Skeletal muscle tissue (tissue), 3 donors: ENCODE measurements at regions not wholly inside any gene's neighbourhood (a gene's known extent, or its start where the extent isn't known, plus 50 kb on each side); places are given as distances from the start of the nearest gene placed in this dataset.

Source experiments
- H3K27ac ChIP-seq: one replicate; pipeline ENCODE4 v1.7.0; 2013; ENCODE audit warnings: mild to moderate bottlenecking, low read depth, low read length, inconsistent platforms
- H3K27me3 ChIP-seq, 3 donors: one replicate each; pipeline ENCODE4 v1.7.0; 2013; ENCODE audit warnings: low read length in 3 of 3; ENCODE audit not compliant: control insufficient read depth in 3 of 3, insufficient read depth in 3 of 3
- H3K36me3 ChIP-seq, 3 donors: one replicate each; pipeline ENCODE4 v1.7.0; 2013; ENCODE audit warnings: low read length in 3 of 3; ENCODE audit not compliant: control insufficient read depth in 3 of 3, insufficient read depth in 3 of 3
- H3K4me1 ChIP-seq, 3 donors: one replicate each; pipeline ENCODE4 v1.7.0; 2013; ENCODE audit warnings: low read length in 3 of 3, mild to moderate bottlenecking in 3 of 3; ENCODE audit not compliant: control insufficient read depth in 3 of 3, insufficient read depth in 3 of 3
- H3K4me3 ChIP-seq, 3 donors: one replicate each; pipeline ENCODE4 v1.7.0; 2013; ENCODE audit warnings: low read length in 3 of 3
- H3K9ac ChIP-seq, 3 donors: one replicate each; pipeline ENCODE4 v1.7.0; 2013; ENCODE audit warnings: low read length in 3 of 3, mild to moderate bottlenecking in 3 of 3, moderate library complexity in 2 of 3, low read depth in 1 of 3
- H3K9me3 ChIP-seq, 3 donors: one replicate each; pipeline ENCODE4 v1.7.0; 2013; ENCODE audit warnings: low read length in 3 of 3; ENCODE audit not compliant: control insufficient read depth in 3 of 3
- donor health status: Osteomylitis.

DNA sequence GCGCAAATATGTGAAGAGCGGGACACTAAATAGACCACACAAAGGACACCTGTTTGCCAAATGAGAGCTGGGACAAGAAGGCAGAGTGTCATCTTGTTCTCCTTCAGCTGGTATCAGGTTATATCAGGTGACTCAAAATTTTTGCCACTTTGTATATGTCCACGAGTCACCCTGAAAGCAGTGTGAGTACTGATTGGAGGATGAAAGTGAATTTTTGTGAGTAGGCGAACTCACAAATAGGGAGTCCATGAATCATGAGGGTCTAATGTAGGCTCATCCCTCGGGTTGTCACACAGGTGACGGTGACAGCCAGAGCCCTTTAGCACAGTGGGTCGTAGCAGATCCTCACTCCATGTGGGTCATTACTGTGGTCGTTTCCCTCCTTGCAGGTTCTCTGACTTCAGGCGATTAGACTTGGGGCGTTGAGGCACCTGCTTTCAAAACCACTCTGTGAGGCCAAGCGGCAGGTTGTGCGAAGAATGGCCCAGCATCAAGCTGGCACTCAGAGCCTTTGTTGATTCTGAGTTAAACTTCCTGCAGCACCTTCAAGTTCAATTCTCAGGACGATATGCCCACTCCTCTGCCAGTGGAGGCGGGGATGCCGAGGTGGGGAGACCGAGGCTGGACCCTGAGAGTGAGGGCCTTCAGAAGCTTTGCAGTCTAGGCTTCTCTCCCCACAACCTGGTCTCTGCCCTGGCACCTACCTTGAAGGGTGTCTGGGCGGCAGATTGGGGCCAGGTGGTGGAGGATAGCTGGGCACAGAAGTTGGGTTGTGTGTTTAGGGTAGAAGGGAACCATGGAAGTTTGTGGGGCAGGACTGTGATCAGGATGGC, 173.8 kb downstream of the SMAD6 start:
- no peaks in the 10 kb centered on the region for H3K36me3 ChIP-seq
- H3K27me3 ChIP-seq = peaks cover 0 to 3% (median 0%) of the 10 kb centered on the region in 3 donors
- no peak overlapping the region for H3K4me3 ChIP-seq
- H3K27ac ChIP-seq = no peak overlapping the region
- no peak overlapping the region for H3K9ac ChIP-seq
- H3K9me3 ChIP-seq = no peaks in the 10 kb centered on the region
- peaks cover 28 to 43% (median 32%) of the 10 kb centered on the region in 3 donors for H3K4me1 ChIP-seq

DNA sequence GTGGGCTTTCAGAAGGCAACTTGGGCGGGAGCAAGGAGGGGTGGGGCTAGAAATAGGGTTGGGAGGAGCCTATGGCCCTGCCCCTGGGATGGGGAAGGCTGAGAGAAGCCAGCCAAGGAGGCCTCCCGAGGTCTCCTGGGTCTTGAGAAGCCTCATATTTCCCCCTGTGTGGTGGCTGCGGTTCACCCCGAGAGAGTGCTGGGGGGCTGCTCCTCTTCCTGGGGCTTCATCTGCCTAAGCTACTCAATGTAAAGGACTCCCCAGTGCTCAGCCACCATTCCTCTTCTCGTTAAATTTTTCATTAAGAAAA, 174.3 kb downstream of the SMAD6 start:
- Histone ChIP-seq H3K36me3 (no peaks in the 10 kb centered on the region), H3K4me3 (no peak overlapping the region), H3K9me3 (no peaks in the 10 kb centered on the region), H3K27me3 (peaks cover 0 to 3% (median 0%) of the 10 kb centered on the region in 3 donors), H3K27ac (no peak overlapping the region), H3K4me1 (peaks cover 31 to 48% (median 33%) of the 10 kb centered on the region in 3 donors), H3K9ac (no peak overlapping the region)

GRCh38 chr15:66876731-66877476, 174.9 kb downstream of the SMAD6 start:
- no peak overlapping the region for H3K4me3 ChIP-seq
- H3K36me3 ChIP-seq = no peaks in the 10 kb centered on the region
- H3K9ac ChIP-seq = no peak overlapping the region
- peaks cover 36 to 52% (median 38%) of the 10 kb centered on the region in 3 donors for H3K4me1 ChIP-seq
- H3K27ac ChIP-seq = no peak overlapping the region
- peaks cover 0 to 3% (median 0%) of the 10 kb centered on the region in 3 donors for H3K27me3 ChIP-seq
- H3K9me3 ChIP-seq = no peaks in the 10 kb centered on the region

- H3K4me3 ChIP-seq = peak overlapping the region in 1 of 3 donors; percentile 17
- H3K27ac ChIP-seq = no peak overlapping the region
- H3K36me3 ChIP-seq = no peaks in the 10 kb centered on the region
- no peaks in the 10 kb centered on the region for H3K9me3 ChIP-seq
- peak overlapping the region in 1 of 3 donors; percentile 25 for H3K9ac ChIP-seq
- peaks cover 0 to 3% (median 0%) of the 10 kb centered on the region in 3 donors for H3K27me3 ChIP-seq
- peaks cover 44 to 60% (median 46%) of the 10 kb centered on the region in 3 donors for H3K4me1 ChIP-seq
Measured at GRCh38 chr15:66877477-66878271, 175.6 kb downstream of the SMAD6 start.

GRCh38 chr15:66878761-66879160, 176.7 kb downstream of the SMAD6 start:
- peak overlapping the region; percentile 42 for H3K27ac ChIP-seq
- peaks cover 54 to 70% (median 55%) of the 10 kb centered on the region in 3 donors for H3K4me1 ChIP-seq

GRCh38 chr15:66879531-66880368, 177.7 kb downstream of the SMAD6 start:
- no peaks in the 10 kb centered on the region for H3K36me3 ChIP-seq
- no peak overlapping the region for H3K4me3 ChIP-seq
- H3K27ac ChIP-seq = no peak overlapping the region
- no peaks in the 10 kb centered on the region for H3K9me3 ChIP-seq
- H3K9ac ChIP-seq = no peak overlapping the region
- peaks cover 63 to 79% (median 64%) of the 10 kb centered on the region in 3 donors for H3K4me1 ChIP-seq
- H3K27me3 ChIP-seq = peaks cover 0 to 3% (median 0%) of the 10 kb centered on the region in 3 donors

More at GRCh38 chr15:66878761-66879160, 176.7 kb downstream of the SMAD6 start:
- H3K27me3 ChIP-seq = peaks cover 0 to 3% (median 0%) of the 10 kb centered on the region in 3 donors
- no peak overlapping the region for H3K4me3 ChIP-seq
- no peaks in the 10 kb centered on the region for H3K9me3 ChIP-seq
- H3K9ac ChIP-seq = peak overlapping the region in 1 of 3 donors; percentile 26
- H3K36me3 ChIP-seq = no peaks in the 10 kb centered on the region

- no peaks in the 10 kb centered on the region for H3K9me3 ChIP-seq
- peaks cover 0 to 3% (median 0%) of the 10 kb centered on the region in 3 donors for H3K27me3 ChIP-seq
- H3K9ac ChIP-seq = no peak overlapping the region
- no peak overlapping the region for H3K27ac ChIP-seq
- H3K4me3 ChIP-seq = no peak overlapping the region
- H3K4me1 ChIP-seq = peaks cover 65 to 80% (median 66%) of the 10 kb centered on the region in 3 donors
- no peaks in the 10 kb centered on the region for H3K36me3 ChIP-seq
Measured at GRCh38 chr15:66880380-66881155, 178.5 kb downstream of the SMAD6 start.

DNA sequence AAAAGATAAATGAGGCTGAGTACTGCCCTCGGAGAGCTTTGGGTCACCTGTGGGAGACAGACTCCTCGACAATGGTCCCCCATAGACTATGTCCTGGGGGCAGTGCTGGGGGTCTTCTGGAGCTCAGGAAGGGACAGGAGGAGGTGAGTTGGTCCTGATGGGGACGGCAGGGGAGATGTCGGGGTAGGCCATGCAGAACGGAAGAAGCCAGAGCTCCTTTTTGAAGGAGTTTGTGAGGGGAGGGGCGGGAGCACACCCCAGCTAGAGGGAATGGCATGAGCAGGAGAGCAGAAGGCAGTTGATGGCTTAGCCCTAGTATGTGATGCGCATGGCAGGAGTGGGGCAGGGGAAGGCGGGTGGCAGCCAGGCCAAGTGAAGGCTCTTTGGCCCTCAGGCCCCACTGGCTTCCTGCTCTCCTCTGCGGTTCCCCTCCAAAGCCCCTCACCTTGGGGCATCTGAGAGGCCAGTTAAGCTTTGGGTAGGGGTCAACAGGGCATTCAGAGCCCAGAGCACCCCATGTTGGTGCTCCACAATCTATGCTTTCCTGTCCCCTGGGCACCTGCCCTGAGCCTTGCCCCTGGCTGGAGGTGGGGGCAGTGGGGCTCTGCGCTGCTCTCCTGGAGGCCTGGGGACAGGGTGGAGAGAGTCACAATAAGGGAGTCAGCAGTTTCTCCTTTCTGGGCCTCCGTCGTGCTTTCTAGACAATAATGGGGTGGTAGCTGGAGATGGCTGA, 179.3 kb downstream of the SMAD6 start:
- H3K4me1 ChIP-seq = peaks cover 65 to 76% (median 66%) of the 10 kb centered on the region in 3 donors
- H3K9me3 ChIP-seq = no peaks in the 10 kb centered on the region
- no peak overlapping the region for H3K9ac ChIP-seq

More for the DNA sequence above, 179.3 kb downstream of the SMAD6 start:
- peaks cover 0 to 3% (median 0%) of the 10 kb centered on the region in 3 donors for H3K27me3 ChIP-seq
- no peak overlapping the region for H3K4me3 ChIP-seq
- H3K36me3 ChIP-seq = no peaks in the 10 kb centered on the region
- H3K27ac ChIP-seq = no peak overlapping the region
